CD14-positive monocyte (primary cell): ENCODE measurements at regions not wholly inside any gene's neighbourhood (a gene's known extent, or its start where the extent isn't known, plus 50 kb on each side); places are given as distances from the start of the nearest gene placed in this dataset.

ENCODE experiments used
- DNase-seq, 3 donors: peaks; one replicate each; pipeline ENCODE4 v3.0.0-alpha.2; 2011 to 2022
- H2AFZ ChIP-seq: 2 replicates; pipeline ENCODE4 v1.6.0; 2012; ENCODE audit warnings: mild to moderate bottlenecking, low read depth, low read length, inconsistent platforms; ENCODE audit not compliant: insufficient read depth, poor library complexity, severe bottlenecking
- H3K27ac ChIP-seq, 2 donors: 1 replicate in 1 of 2; 2 replicates in 1 of 2; pipeline ENCODE4 v1.5.1; 2012 to 2013; ENCODE audit warnings: low read length in 2 of 2, control low read depth in 1 of 2, inconsistent platforms in 1 of 2, low read depth in 1 of 2, mild to moderate bottlenecking in 1 of 2
- H3K27me3 ChIP-seq, 2 donors: one replicate each; pipeline versions ENCODE4 v1.6.0 to v1.6.1; 2011 to 2013; ENCODE audit warnings: low read length in 2 of 2; ENCODE audit not compliant: control insufficient read depth in 2 of 2, insufficient read depth in 2 of 2
- H3K36me3 ChIP-seq, 2 donors: replicated peaks in 1 of 2; 1 replicate in 1 of 2; 2 replicates in 1 of 2; pipeline versions ENCODE4 v1.5.1 to v1.6.1; 2012 to 2013; ENCODE audit warnings: low read length in 2 of 2, control low read depth in 1 of 2, inconsistent platforms in 1 of 2, mild to moderate bottlenecking in 1 of 2; ENCODE audit not compliant: insufficient read depth in 2 of 2, control insufficient read depth in 1 of 2
- H3K4me1 ChIP-seq, 2 donors: 1 replicate in 1 of 2; 2 replicates in 1 of 2; pipeline versions ENCODE4 v1.5.1 to v1.6.1; 2012 to 2013; ENCODE audit warnings: low read length in 2 of 2, control low read depth in 1 of 2, inconsistent platforms in 1 of 2, mild to moderate bottlenecking in 1 of 2, moderate library complexity in 1 of 2; ENCODE audit not compliant: insufficient read depth in 2 of 2, control insufficient read depth in 1 of 2
- H3K4me2 ChIP-seq: replicated peaks from 2 replicates; pipeline ENCODE3; 2012; ENCODE audit warnings: low read length, moderate library complexity, mild to moderate bottlenecking; ENCODE audit not compliant: poor library complexity, severe bottlenecking; ENCODE audit errors: extremely low read depth
- H3K4me3 ChIP-seq, 3 experiments: fragments of 200-600 bp in 1 of 3; sonication (generic) in 1 of 3; replicated peaks in 1 of 3; 1 replicate in 2 of 3; 2 replicates in 1 of 3; pipeline ENCODE4 v1.5.1; 2011 to 2013; ENCODE audit warnings: low read length in 3 of 3, mild to moderate bottlenecking in 3 of 3, control low read depth in 2 of 3, low read depth in 2 of 3, inconsistent platforms in 1 of 3, moderate library complexity in 1 of 3
- H3K79me2 ChIP-seq: 2 replicates; pipeline ENCODE4 v1.6.0; 2012; ENCODE audit warnings: mild to moderate bottlenecking, control low read depth, inconsistent platforms, low read length, moderate library complexity; ENCODE audit not compliant: insufficient read depth
- H3K9ac ChIP-seq: 2 replicates; pipeline ENCODE4 v1.6.0; 2017; ENCODE audit warnings: low read length, mild to moderate bottlenecking; ENCODE audit not compliant: insufficient read depth, poor library complexity, severe bottlenecking
- H3K9me3 ChIP-seq, 2 donors: replicated peaks in 1 of 2; 1 replicate in 1 of 2; 2 replicates in 1 of 2; pipeline versions ENCODE4 v1.5.1 to v1.6.1; 2012 to 2013; ENCODE audit warnings: low read length in 2 of 2, control low read depth in 1 of 2; ENCODE audit not compliant: control insufficient read depth in 1 of 2, insufficient read depth in 1 of 2
- H4K20me1 ChIP-seq: 2 replicates; pipeline ENCODE4 v1.6.0; 2012; ENCODE audit warnings: mild to moderate bottlenecking, low read length, control low read depth, moderate library complexity; ENCODE audit not compliant: insufficient read depth
- H3K27ac Mint-ChIP-seq, 7 donors: one replicate each; pipeline ENCODE4 v1.8.0; 2020; ENCODE audit warnings: mild to moderate bottlenecking in 7 of 7, mixed read lengths in 7 of 7, moderate library complexity in 6 of 7, inconsistent platforms in 2 of 7
- H3K27me3 Mint-ChIP-seq, 3 donors: one replicate each; pipeline ENCODE4 v1.8.0; 2021 to 2022; ENCODE audit warnings: low read depth in 3 of 3, mild to moderate bottlenecking in 3 of 3, mixed read lengths in 3 of 3, moderate library complexity in 3 of 3, inconsistent platforms in 1 of 3
- H3K36me3 Mint-ChIP-seq, 2 donors: one replicate each; pipeline ENCODE4 v1.8.0; 2020; ENCODE audit warnings: mixed read lengths in 2 of 2, inconsistent platforms in 1 of 2, mild to moderate bottlenecking in 1 of 2
- H3K4me1 Mint-ChIP-seq: one replicate; pipeline ENCODE4 v1.8.0; 2020; ENCODE audit warnings: mild to moderate bottlenecking, mixed read lengths
- H3K4me3 Mint-ChIP-seq, 2 donors: one replicate each; pipeline ENCODE4 v1.8.0; 2020; ENCODE audit warnings: mild to moderate bottlenecking in 2 of 2, mixed read lengths in 2 of 2, moderate library complexity in 1 of 2
- H3K9me3 Mint-ChIP-seq, 7 donors: one replicate each; pipeline ENCODE4 v1.8.0; 2020 to 2022; ENCODE audit warnings: mixed read lengths in 7 of 7, mild to moderate bottlenecking in 6 of 7, moderate library complexity in 6 of 7, inconsistent platforms in 2 of 7
- WGBS: methylation state at CpG from one replicate; pipeline ENCODE4 v1.1.5; 2013; ENCODE audit warnings: missing lambda C conversion rate; ENCODE audit not compliant: insufficient coverage; 5-methylcytosine and 5-hydroxymethylcytosine counted together
- intact Hi-C, 2 donors: fragments of 100-400 bp; cut with micrococcal nuclease; formaldehyde crosslinking; loops; one replicate each; pipeline versions ENCODE4 v1.15.0 to v1.15.1; 2023
- TF ChIP-seq, protein P1 (sequence below): fragments of 200-600 bp; IDR thresholded peaks from one replicate; pipeline ENCODE4 v1.8.0; 2022; ENCODE audit warnings: antibody characterized with exemption, mild to moderate bottlenecking

DNA sequence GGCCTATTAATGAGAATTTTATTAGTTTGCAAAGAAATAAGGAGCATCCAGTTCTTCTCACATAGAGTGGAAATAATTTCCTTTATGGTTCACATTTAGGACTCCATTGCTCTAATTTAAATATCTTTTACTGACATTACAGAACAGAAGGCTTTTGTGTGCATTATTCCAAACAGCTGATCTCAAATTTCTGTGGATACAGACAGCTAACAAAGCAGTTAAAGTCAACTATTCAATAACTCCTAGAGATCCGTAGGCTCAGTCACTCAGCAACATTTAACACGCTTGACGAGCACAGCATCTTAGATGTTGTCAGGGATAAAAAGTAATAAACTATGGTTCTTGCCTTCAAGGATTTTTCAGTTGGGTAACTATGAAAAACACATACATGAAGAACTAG, 305.8 kb upstream of the SYNCRIP start:
- Histone ChIP-seq H3K4me2 (no peak overlapping the region), H4K20me1 (no peaks in the 10 kb centered on the region), H3K36me3 (no peaks in the 10 kb centered on the region), H3K27ac (no peak overlapping the region), H3K79me2 (no peaks in the 10 kb centered on the region), H3K9me3 (no peaks in the 10 kb centered on the region), H3K4me1 (no peaks in the 10 kb centered on the region), H3K9ac (no peak overlapping the region), H3K4me3 (no peak overlapping the region), H3K27me3 (no peaks in the 10 kb centered on the region), H2AFZ (no peak overlapping the region)
- Mint-ChIP-seq H3K36me3 (no peaks in the 10 kb centered on the region), H3K9me3 (peaks cover 0 to 8% (median 5%) of the 10 kb centered on the region in 7 donors), H3K27ac (no peak overlapping the region), H3K4me3 (no peak overlapping the region), H3K27me3 (peaks cover 0 to 1% (median 0%) of the 10 kb centered on the region in 3 donors), H3K4me1 (no peaks in the 10 kb centered on the region)
- WGBS, result no CpG with 5 or more reads among the region's 3 CpGs
- no peak for DNase-seq
- TF ChIP-seq, protein P1, sequence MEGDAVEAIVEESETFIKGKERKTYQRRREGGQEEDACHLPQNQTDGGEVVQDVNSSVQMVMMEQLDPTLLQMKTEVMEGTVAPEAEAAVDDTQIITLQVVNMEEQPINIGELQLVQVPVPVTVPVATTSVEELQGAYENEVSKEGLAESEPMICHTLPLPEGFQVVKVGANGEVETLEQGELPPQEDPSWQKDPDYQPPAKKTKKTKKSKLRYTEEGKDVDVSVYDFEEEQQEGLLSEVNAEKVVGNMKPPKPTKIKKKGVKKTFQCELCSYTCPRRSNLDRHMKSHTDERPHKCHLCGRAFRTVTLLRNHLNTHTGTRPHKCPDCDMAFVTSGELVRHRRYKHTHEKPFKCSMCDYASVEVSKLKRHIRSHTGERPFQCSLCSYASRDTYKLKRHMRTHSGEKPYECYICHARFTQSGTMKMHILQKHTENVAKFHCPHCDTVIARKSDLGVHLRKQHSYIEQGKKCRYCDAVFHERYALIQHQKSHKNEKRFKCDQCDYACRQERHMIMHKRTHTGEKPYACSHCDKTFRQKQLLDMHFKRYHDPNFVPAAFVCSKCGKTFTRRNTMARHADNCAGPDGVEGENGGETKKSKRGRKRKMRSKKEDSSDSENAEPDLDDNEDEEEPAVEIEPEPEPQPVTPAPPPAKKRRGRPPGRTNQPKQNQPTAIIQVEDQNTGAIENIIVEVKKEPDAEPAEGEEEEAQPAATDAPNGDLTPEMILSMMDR, result no peak
- intact Hi-C loops, result no loop called here

DNA sequence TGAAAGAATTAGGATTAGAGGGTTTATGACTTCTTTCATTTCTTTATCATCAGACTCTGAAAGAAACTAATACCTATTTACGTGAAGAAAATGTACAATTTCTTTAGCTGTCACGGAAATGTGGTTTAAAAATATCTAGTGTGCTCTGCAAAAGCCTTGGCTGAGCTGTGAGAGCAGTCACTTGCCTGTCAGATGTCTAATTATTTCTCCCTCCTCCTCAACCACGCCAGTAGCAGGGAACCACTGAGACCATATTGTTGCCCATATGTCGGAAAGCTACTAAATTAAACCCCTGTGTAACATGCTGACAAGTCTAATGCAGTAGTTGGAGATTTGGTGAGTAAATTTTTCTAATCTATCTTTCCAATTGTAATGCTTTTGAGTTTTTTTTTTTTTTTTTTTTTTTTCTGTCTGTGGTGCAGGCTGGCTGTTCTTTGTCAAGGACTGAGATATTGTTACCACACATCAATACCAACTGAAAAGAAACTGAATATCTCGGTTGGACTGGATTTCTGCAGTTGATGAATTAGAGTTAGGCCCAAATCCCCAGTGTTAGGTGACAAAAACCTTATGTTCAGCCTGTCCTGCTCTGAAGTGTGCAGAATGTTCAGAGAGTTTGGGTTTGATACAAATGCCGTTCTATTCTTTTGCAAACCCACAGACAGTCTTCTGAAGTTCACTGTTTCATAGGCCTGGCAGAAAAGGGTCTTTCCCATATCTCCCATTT, 302.9 kb upstream of the SYNCRIP start:
- Histone ChIP-seq H4K20me1 (no peaks in the 10 kb centered on the region), H3K79me2 (no peaks in the 10 kb centered on the region), H3K9me3 (no peaks in the 10 kb centered on the region), H3K4me3 (no peak overlapping the region), H3K4me2 (no peak overlapping the region), H2AFZ (no peak overlapping the region), H3K4me1 (no peaks in the 10 kb centered on the region), H3K36me3 (no peaks in the 10 kb centered on the region), H3K27me3 (no peaks in the 10 kb centered on the region), H3K9ac (no peak overlapping the region), H3K27ac (no peak overlapping the region)
- Mint-ChIP-seq H3K4me1 (no peaks in the 10 kb centered on the region), H3K27me3 (peaks cover 0 to 1% (median 0%) of the 10 kb centered on the region in 3 donors), H3K27ac (no peak overlapping the region), H3K9me3 (peaks cover 0 to 8% (median 3%) of the 10 kb centered on the region in 7 donors), H3K36me3 (no peaks in the 10 kb centered on the region), H3K4me3 (no peak overlapping the region)
- WGBS, result 93% methylated on average over 3 of the region's 6 CpGs
- no peak for DNase-seq
- TF ChIP-seq, protein P1, result no peak
- intact Hi-C loops, result no loop called here
